T-helper 1 cell treated with Interleukin-12 subunit alpha and Interleukin-12 subunit beta and Interleukin-4 antibody, amounts not matched to agents 30 μg/mL and 1 μg/mL, for 36 hours (primary cell): ENCODE measurements at regions not wholly inside any gene's neighbourhood (a gene's known extent, or its start where the extent isn't known, plus 50 kb on each side); places are given as distances from the start of the nearest gene placed in this dataset.

Source experiments
- H3K27ac Mint-ChIP-seq: one replicate; pipeline ENCODE4 v1.8.0; 2021; ENCODE audit warnings: mild to moderate bottlenecking, mixed read lengths
- H3K27me3 Mint-ChIP-seq: one replicate; pipeline ENCODE4 v1.8.0; 2021; ENCODE audit warnings: low read depth, mixed read lengths
- H3K36me3 Mint-ChIP-seq: one replicate; pipeline ENCODE4 v1.8.0; 2021; ENCODE audit warnings: low read depth, mixed read lengths
- H3K4me1 Mint-ChIP-seq: one replicate; pipeline ENCODE4 v1.8.0; 2021; ENCODE audit warnings: low read depth, mixed read lengths
- H3K4me3 Mint-ChIP-seq: one replicate; pipeline ENCODE4 v1.8.0; 2021; ENCODE audit warnings: mild to moderate bottlenecking, moderate library complexity, mixed read lengths
- H3K9me3 Mint-ChIP-seq: one replicate; pipeline ENCODE4 v1.8.0; 2021; ENCODE audit warnings: mixed read lengths

DNA sequence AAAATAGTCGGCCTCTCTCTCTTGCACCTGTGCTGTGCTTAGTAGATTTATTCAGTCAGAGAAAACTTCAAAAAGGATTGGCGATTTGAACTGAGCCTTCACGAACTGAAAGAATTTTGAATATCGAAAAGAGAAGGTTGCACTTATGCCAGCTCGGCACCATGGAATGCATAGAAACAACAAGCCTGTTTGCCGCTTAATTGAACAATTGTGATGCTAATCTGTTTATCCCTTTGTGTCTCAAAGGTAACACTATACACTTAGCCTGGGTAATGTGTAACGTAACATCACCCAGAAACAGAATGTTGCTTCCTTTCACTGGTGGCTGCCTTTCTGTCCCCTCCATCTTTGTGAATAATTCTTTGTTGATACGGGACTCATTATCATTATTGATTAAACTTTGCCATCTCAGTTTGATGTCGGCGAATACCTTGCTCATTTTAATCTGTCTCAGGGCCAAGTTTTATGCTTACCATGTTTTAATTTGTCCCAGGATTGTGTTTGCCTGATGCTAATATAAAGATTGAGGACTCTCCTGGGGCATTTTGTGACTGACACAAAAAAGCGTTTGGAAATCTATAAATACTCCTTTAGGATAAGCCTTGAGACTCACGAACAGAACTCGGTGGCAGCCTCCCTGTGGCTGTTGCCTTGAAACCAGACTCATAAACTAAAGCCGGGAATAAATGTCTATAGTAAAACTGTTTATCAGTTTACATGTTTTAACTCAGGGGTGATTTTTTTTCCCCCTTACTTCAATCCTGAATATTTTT lies 400.5 kb downstream of the RAPGEF2 start:
- no peak overlapping the region for H3K4me3 Mint-ChIP-seq
- H3K9me3 Mint-ChIP-seq, result no peaks in the 10 kb centered on the region
- H3K36me3 Mint-ChIP-seq, result no peaks in the 10 kb centered on the region
- H3K27ac Mint-ChIP-seq, result no peak overlapping the region
- peaks cover 3% of the 10 kb centered on the region for H3K27me3 Mint-ChIP-seq
- no peaks in the 10 kb centered on the region for H3K4me1 Mint-ChIP-seq

DNA sequence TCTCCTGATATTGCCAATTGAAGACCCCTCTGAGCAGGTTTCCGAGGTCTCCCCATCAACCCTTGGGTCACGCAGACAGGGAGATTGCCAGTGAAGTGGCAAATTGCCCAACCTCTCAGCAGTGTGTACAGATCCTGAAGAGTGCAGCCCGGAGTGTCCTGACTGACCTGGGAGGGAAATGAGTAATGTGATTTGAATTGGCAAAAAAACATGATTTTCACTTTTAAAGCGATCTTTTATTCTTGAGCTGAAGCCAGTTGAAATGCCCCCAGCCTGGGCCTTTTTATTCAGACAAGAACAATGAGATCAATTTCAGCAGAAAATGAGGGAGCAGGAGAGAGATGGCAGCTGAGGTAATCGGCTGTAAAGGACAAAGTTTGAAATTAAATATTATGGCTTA lies 401.8 kb downstream of the RAPGEF2 start:
- Mint-ChIP-seq H3K9me3 (no peaks in the 10 kb centered on the region), H3K4me3 (no peak overlapping the region), H3K27ac (no peak overlapping the region), H3K27me3 (peaks cover 3% of the 10 kb centered on the region), H3K36me3 (no peaks in the 10 kb centered on the region), H3K4me1 (no peaks in the 10 kb centered on the region)

DNA sequence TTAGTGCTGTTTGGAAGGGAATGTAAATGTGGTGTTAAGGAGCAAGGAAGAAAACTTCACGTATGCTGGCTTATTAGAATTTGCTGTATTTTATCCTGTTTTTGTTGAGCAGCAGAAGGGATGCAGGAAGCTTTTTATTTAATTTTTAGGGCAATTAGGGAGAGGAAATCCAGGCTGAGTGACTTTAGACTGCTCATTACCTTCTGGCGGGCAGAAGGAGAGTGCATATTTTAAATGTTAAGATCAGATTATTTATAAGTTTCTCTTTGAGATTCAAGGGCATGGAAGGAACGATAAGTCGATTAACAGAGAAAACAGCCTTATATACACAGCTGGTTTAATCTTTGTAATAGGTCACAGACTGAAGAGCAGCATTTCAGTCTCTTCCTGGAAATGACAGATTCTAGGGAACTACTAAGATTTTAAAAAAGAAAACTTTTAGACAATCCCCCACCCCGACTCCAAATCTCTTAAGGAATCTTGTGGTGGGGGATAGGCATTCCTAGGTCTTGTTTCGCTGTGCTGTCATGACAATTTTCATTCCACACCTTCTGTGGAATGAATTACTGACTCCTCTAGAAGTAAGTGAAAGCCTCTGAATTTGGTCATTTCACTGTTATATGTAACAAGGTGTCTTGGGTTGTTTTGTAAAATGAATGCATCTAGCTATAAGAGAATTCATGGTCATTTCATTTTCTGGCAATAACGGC lies 402.5 kb downstream of the RAPGEF2 start:
- no peaks in the 10 kb centered on the region for H3K4me1 Mint-ChIP-seq
- H3K36me3 Mint-ChIP-seq, result no peaks in the 10 kb centered on the region
- peaks cover 3% of the 10 kb centered on the region for H3K27me3 Mint-ChIP-seq
- no peak overlapping the region for H3K27ac Mint-ChIP-seq
- H3K9me3 Mint-ChIP-seq, result no peaks in the 10 kb centered on the region
- H3K4me3 Mint-ChIP-seq, result no peak overlapping the region

DNA sequence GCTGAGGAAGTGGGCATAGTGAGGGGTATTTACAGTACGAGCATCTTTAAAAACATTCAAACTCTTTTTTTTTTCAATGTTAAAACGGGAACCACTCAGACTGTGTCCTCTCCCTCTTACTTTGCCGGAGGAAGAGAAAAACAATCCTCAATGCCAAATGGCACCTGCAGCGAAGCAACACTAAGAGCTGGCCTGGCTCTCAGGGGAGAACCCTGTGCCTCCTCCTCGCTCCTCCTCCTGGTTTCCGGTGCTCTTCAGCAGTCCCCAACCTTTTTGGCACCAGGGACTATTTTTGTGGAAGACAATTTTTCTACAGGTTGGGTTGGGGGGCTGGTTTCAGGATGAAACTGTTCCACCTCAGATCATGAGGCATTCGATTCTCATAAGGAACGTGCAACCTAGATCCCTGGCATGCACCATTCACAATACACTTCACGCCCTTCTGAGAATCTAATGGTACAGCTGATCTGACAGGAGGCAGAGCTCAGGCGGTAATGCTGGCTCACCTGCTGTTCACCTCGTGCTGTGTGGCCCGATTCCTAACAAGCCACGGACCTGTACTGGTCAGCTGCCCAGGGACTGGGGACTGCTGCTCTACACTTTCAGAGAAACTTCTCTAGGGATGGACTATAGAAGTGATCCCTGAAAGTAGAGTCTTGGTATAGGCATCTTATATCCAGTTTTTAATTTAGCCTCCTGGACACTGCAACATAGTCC lies 404.1 kb downstream of the RAPGEF2 start:
- H3K27ac Mint-ChIP-seq, result no peak overlapping the region
- no peaks in the 10 kb centered on the region for H3K36me3 Mint-ChIP-seq
- H3K4me3 Mint-ChIP-seq, result no peak overlapping the region
- H3K4me1 Mint-ChIP-seq, result no peaks in the 10 kb centered on the region
- H3K27me3 Mint-ChIP-seq, result peaks cover 3% of the 10 kb centered on the region
- H3K9me3 Mint-ChIP-seq, result no peaks in the 10 kb centered on the region

DNA sequence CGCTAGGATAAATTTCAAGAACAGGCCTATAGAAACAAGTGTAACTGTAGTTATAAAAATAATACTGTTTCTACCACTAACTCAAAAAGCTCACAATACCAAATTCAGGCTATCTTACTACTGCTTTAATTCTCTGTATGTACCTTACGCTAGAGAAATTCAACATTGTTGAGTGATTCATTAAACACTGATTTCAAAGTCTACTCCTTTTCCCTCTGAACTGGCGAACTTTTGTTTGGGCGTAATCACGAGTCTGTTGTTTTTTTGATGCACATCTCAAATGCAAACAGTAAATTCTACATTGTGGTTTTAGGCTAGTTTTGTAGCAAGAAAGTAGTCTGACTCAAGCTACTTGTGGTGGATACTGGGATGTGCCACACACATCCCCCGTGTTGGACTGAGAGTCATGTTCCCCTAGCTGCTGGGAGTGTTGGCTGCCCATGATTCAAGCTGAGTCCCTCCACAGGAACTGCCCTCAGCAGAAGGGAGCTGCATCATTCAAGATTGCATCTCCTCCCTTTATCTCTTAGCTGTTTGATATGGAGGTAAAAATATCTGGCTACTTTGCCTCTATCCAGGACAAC lies 406.1 kb downstream of the RAPGEF2 start:
- no peak overlapping the region for H3K4me3 Mint-ChIP-seq
- H3K27me3 Mint-ChIP-seq, result peaks cover 3% of the 10 kb centered on the region
- H3K9me3 Mint-ChIP-seq, result no peaks in the 10 kb centered on the region
- no peak overlapping the region for H3K27ac Mint-ChIP-seq
- H3K36me3 Mint-ChIP-seq, result no peaks in the 10 kb centered on the region
- no peaks in the 10 kb centered on the region for H3K4me1 Mint-ChIP-seq

DNA sequence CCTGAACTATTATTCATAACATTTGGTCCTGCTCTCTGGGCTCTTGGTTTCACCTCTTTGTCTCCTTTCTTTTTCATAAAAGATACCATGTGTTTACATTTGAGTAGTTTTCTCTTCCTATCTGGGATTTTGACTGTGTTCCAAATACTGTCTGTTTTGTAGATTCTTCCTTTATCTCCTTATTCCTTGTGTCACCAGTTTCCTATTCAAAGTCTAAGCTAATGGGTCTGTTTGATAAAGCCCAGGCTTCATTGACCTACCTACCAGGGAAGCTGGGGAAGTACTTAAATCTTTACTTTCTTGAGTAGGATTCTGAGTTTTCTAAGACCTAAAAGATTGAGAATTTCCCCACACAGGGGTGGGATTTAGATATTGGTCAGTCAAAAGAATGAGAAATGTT lies 409.5 kb downstream of the RAPGEF2 start:
- Mint-ChIP-seq H3K4me3 (no peak overlapping the region), H3K36me3 (no peaks in the 10 kb centered on the region), H3K27ac (no peak overlapping the region), H3K27me3 (no peaks in the 10 kb centered on the region), H3K9me3 (peaks cover 5% of the 10 kb centered on the region), H3K4me1 (peaks cover 1% of the 10 kb centered on the region)

DNA sequence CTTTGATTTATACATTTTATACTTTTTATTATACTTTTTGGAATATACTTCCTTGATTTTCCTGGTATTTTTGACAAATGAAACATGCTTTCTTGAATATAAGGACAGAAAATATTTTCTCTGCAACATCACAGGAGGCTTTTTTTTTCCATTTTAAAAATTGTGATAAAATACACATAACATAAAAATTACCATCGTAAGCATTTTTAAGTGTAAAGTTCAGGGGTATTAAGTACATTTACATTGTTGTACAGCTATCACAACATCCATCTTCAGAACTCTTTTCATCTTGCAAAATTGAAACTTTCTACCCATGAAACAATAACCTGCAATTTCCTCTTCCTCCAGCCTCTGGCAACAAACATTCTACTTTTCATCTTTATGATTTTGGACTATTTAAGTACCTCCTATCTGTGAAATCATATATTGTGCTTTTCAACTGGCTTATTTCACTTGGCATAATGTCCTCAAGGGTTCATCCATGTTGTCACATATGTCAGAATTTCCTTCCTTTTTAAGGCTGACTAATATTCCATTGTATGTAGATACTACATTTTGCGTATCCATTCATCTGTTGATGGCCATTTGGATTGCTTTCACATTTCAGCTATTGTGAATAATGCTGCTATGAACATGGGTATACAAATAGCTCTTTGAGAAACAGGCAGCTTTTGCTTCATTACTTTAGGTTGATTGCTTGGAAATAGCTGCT lies 412.6 kb downstream of the RAPGEF2 start:
- Mint-ChIP-seq H3K27me3 (no peaks in the 10 kb centered on the region), H3K27ac (no peak overlapping the region), H3K4me3 (no peak overlapping the region), H3K36me3 (no peaks in the 10 kb centered on the region), H3K9me3 (peaks cover 5% of the 10 kb centered on the region), H3K4me1 (peaks cover 1% of the 10 kb centered on the region)

DNA sequence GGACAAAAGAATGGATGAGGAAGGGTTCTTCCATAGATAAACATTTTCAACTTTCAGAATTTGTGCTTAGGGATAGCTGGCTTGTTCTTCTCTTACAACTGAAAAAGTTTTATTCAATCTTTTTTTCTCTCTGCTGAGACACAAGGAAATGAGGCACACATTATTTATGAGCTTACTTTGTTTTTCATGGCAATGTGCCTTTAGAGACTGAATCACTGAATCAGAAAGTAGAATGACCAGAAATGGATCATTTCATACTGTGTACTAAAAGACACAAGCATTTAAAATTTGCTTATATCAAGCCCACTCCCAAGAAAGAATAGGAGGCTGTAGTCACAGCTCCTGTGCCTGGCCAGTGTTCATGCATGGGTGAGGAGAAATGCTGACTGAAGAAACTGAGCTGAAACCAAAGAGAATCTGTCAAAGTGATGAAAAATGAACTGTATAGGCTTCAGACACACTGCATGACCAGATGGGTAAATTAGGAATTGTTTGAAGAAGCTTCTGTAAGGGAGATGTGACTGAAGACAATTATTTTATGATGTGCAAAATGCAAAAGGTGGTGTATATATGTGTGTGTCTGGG lies 413.8 kb downstream of the RAPGEF2 start:
- Mint-ChIP-seq H3K36me3 (no peaks in the 10 kb centered on the region), H3K27me3 (no peaks in the 10 kb centered on the region), H3K4me3 (no peak overlapping the region), H3K9me3 (peaks cover 5% of the 10 kb centered on the region), H3K27ac (no peak overlapping the region), H3K4me1 (peaks cover 1% of the 10 kb centered on the region)

DNA sequence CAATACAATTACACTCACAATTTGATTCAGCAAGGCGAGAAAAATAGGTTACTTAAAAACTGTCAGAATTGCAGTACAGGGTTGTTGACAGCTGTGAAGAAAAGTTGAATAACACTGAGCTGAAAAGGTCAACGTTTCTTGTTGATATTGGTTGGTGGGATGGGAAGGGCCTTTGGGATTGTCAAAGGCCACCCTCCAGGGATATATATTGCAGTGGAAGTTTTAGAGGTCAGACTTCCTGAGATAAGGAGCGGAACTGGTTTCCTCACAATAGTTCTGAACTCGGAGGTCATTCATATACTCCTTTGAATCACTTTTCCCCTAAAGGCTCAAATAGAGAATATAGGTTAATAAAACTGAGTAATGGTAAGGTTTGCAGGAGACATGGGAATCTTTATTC lies 417.2 kb downstream of the RAPGEF2 start:
- Mint-ChIP-seq H3K4me1 (peaks cover 1% of the 10 kb centered on the region), H3K9me3 (peaks cover 5% of the 10 kb centered on the region)

DNA sequence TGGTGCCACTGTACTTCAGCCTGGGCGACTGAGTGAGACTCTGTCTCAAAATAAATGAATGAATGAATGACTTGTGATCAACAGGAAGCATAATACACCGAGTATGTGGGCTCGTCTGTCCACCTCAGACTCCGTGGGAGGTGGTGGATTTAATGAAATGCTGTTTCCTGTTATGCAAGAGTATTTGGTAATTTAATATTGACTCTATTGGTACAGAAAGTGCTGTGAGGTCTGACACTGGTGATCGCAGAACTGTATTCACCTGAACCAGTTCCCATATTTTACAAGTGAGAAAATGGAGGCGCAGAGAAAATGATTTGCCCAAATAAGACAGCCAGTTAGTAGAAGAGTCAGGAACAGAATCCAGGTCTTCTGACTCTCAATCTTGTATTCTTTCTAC lies 423.3 kb downstream of the RAPGEF2 start:
- H3K4me1 Mint-ChIP-seq, result no peaks in the 10 kb centered on the region
- H3K27ac Mint-ChIP-seq, result no peak overlapping the region
- no peaks in the 10 kb centered on the region for H3K27me3 Mint-ChIP-seq
- peaks cover 3% of the 10 kb centered on the region for H3K9me3 Mint-ChIP-seq
- H3K36me3 Mint-ChIP-seq, result no peaks in the 10 kb centered on the region
- H3K4me3 Mint-ChIP-seq, result no peak overlapping the region

More for the DNA sequence above, 417.2 kb downstream of the RAPGEF2 start:
- Mint-ChIP-seq H3K36me3 (no peaks in the 10 kb centered on the region), H3K4me3 (no peak overlapping the region), H3K27me3 (no peaks in the 10 kb centered on the region), H3K27ac (no peak overlapping the region)

DNA sequence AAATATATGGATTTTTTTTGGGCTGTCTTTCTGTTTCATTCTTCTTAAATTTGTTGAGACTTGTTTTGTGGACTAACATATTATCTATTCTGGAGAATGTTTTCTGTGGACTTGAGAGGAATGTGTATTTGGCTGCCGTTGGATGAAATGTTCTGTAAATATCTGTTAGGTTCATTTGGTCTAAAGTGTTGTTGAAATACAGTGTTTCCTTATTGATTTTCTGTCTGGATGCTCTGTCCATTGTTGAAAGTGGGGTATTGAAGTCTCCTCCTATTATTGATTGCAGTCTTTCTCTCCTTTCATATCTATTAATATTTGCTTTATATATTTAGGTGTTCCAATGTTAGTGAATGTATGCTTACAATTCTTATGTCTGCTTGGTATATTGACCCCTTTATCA lies 431.8 kb downstream of the RAPGEF2 start:
- Mint-ChIP-seq H3K4me3 (no peak overlapping the region), H3K9me3 (peaks cover 16% of the 10 kb centered on the region), H3K27me3 (no peaks in the 10 kb centered on the region), H3K4me1 (no peaks in the 10 kb centered on the region), H3K36me3 (no peaks in the 10 kb centered on the region), H3K27ac (no peak overlapping the region)

DNA sequence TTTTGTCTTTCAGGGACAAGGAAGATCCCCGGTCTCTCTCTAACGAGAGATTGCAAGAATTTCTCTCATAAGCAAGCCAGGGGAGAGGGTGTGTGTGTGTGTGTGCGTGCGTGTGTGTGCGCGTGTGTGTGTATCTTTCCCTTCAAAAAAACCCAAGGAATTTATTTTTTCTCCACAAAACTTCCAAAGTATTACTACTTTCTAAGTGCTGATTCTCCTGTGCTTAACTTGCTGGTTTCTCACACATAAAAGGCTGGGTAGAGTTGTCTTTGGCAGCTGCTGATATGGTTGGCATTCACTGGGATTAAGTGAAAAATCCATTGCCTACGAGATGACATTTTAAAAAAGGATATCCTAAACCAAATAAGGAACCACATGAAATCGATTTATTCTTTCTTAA lies 435.7 kb downstream of the RAPGEF2 start:
- Mint-ChIP-seq H3K4me1 (no peaks in the 10 kb centered on the region), H3K27me3 (no peaks in the 10 kb centered on the region), H3K4me3 (no peak overlapping the region), H3K9me3 (peaks cover 11% of the 10 kb centered on the region), H3K36me3 (no peaks in the 10 kb centered on the region), H3K27ac (no peak overlapping the region)

DNA sequence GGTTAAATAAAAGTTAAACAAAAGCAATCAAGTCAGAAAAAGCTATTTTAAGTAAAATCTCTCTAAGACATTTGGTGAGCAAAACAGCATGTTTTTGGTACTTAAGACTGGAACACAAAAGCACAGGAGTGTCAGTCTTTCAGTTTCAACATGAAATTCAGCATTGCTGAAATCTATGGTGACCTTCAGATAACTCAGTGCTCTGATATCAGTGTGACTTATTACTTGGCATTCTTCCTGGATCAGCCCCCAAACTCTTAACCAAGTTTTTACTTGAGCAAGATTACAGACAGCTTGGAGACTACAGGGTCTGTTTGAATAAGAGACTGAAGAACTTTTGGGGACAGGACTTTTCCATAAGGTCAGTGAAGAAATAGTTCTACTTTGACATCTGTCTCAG lies 437.2 kb downstream of the RAPGEF2 start:
- Mint-ChIP-seq H3K36me3 (no peaks in the 10 kb centered on the region), H3K4me1 (no peaks in the 10 kb centered on the region), H3K27me3 (no peaks in the 10 kb centered on the region), H3K9me3 (peaks cover 11% of the 10 kb centered on the region), H3K27ac (no peak overlapping the region), H3K4me3 (no peak overlapping the region)

DNA sequence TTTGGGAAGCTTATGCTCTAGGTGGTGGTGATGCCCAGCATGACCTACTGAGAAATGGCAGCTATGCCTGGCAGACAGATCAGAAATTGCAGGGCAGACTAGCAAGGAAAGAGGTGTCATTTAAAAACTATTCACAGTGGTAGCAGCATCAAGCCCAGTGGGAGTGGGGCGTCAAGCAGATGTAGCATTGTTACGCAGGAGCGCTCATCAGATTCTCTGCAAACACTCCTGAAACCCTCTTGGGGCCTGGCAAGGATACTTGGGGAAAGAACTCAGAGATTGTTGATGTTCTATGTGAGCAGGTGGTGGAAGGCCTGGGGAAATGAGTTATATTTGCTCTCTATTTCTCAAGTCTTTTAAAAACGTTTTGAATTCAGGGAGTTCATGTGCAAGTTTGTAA lies 437.6 kb downstream of the RAPGEF2 start:
- Mint-ChIP-seq H3K27ac (no peak overlapping the region), H3K9me3 (peaks cover 11% of the 10 kb centered on the region), H3K4me3 (no peak overlapping the region), H3K36me3 (no peaks in the 10 kb centered on the region), H3K27me3 (no peaks in the 10 kb centered on the region), H3K4me1 (no peaks in the 10 kb centered on the region)
